ENCODE measurements at regions not wholly inside any gene's neighbourhood (a gene's known extent, or its start where the extent isn't known, plus 50 kb on each side); places are given as distances from the start of the nearest gene placed in this dataset.

GRCh38 chr6:113732384-113732966 lies 124.7 kb upstream of the MARCKS start:
- 17 to 58% (median 52%) methylated on average over 4 of the region's 4 CpGs for WGBS, 3 donors
- no peak for TF ChIP-seq POLR2A (IDR thresholded peaks at IDR 0.05)
- Histone ChIP-seq H3K4me3 (no peak overlapping the region), H3K9me3 (no peaks in the 10 kb centered on the region), H3K36me3 (no peaks in the 10 kb centered on the region), H3K4me1 (ENCODE audit: insufficient read depth) (no peaks in the 10 kb centered on the region), H3K27ac (no peak overlapping the region), H3K27me3 (no peaks in the 10 kb centered on the region)
- intact Hi-C loops (cut with DNase I): no loop called here
- peak in 3 of 5 donors; percentile 8 to 22 (median 12) for DNase-seq

GRCh38 chr6:113733381-113733780 lies 123.8 kb upstream of the MARCKS start:
- H3K27me3 ChIP-seq: no peaks in the 10 kb centered on the region
- intact Hi-C loops (cut with DNase I): no loop called here
- H3K36me3 ChIP-seq: no peaks in the 10 kb centered on the region
- no peaks in the 10 kb centered on the region for H3K4me1 ChIP-seq (ENCODE audit: insufficient read depth)
- no peak overlapping the region for H3K27ac ChIP-seq
- WGBS, 3 donors: 15 to 25% (median 23%) methylated on average over 3 of the region's 3 CpGs
- DNase-seq: no peak
- TF ChIP-seq POLR2A (IDR thresholded peaks at IDR 0.05): no peak
- TF ChIP-seq, protein P1, sequence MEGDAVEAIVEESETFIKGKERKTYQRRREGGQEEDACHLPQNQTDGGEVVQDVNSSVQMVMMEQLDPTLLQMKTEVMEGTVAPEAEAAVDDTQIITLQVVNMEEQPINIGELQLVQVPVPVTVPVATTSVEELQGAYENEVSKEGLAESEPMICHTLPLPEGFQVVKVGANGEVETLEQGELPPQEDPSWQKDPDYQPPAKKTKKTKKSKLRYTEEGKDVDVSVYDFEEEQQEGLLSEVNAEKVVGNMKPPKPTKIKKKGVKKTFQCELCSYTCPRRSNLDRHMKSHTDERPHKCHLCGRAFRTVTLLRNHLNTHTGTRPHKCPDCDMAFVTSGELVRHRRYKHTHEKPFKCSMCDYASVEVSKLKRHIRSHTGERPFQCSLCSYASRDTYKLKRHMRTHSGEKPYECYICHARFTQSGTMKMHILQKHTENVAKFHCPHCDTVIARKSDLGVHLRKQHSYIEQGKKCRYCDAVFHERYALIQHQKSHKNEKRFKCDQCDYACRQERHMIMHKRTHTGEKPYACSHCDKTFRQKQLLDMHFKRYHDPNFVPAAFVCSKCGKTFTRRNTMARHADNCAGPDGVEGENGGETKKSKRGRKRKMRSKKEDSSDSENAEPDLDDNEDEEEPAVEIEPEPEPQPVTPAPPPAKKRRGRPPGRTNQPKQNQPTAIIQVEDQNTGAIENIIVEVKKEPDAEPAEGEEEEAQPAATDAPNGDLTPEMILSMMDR (IDR thresholded peaks at IDR 0.05): no peak
- no peak for TF ChIP-seq EP300 (IDR thresholded peaks at IDR 0.05)
- no peak overlapping the region for H3K4me3 ChIP-seq
- no peaks in the 10 kb centered on the region for H3K9me3 ChIP-seq

DNA sequence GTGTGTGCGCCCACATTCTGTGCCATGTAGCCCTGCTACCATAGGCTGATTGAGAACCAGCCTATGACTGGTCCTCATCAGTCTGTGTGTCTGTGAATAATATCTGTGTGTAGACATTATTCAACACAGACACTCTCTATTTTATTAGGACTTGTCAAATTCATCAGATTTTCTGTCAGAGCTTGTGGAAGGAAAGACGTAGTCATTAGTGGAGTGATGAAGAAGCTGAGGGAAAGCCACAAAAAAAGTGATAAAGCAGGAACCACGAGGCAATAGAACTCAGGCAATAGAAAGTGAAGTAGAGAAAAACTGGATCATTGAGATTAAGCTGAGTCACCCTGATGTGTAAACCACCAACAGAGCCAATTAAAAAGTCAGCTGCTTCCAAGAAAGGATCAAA lies 122.2 kb upstream of the MARCKS start:
- Histone ChIP-seq H3K9me3 (no peaks in the 10 kb centered on the region), H3K4me1 (ENCODE audit: insufficient read depth) (no peaks in the 10 kb centered on the region), H3K36me3 (no peaks in the 10 kb centered on the region), H3K27me3 (no peaks in the 10 kb centered on the region), H3K27ac (no peak overlapping the region), H3K4me3 (no peak overlapping the region)
- TF ChIP-seq POLR2A (IDR thresholded peaks at IDR 0.05) (no peak), EP300 (IDR thresholded peaks at IDR 0.05) (no peak)
- TF ChIP-seq, protein P1 (IDR thresholded peaks at IDR 0.05): no peak
- 68 to 71% (median 70%) methylated on average over 3 of the region's 3 CpGs for WGBS, 3 donors
- intact Hi-C loops (cut with DNase I): no loop called here
- no peak for DNase-seq

DNA sequence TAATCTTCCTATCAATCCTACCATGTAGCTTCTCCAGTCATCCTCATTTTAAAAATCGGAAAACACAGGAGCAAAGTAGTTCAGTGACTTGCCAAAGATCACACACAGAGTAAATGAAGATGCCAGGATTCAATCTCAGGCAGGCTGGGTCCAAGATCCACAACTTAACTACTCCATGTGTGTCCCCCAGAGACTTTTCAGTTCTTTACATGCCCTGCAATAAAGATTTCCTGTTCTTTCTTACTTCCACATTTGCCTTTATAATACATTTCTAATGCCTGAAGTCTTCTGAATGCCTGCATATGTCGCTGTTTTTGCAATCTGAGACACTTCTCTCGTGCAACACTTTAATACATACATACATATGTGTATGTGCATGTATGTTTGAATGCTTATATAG lies 121.7 kb upstream of the MARCKS start:
- Histone ChIP-seq H3K4me1 (ENCODE audit: insufficient read depth) (no peaks in the 10 kb centered on the region), H3K9me3 (no peaks in the 10 kb centered on the region), H3K4me3 (no peak overlapping the region), H3K27me3 (no peaks in the 10 kb centered on the region), H3K36me3 (no peaks in the 10 kb centered on the region), H3K27ac (no peak overlapping the region)
- TF ChIP-seq EP300 (IDR thresholded peaks at IDR 0.05): no peak
- no peak for TF ChIP-seq POLR2A (IDR thresholded peaks at IDR 0.05)
- TF ChIP-seq, protein P1 (IDR thresholded peaks at IDR 0.05): no peak
- no peak for DNase-seq
- 76 to 90% (median 90%) methylated on average over 3 of the region's 3 CpGs for WGBS, 3 donors
- intact Hi-C loops (cut with DNase I): no loop called here

DNA sequence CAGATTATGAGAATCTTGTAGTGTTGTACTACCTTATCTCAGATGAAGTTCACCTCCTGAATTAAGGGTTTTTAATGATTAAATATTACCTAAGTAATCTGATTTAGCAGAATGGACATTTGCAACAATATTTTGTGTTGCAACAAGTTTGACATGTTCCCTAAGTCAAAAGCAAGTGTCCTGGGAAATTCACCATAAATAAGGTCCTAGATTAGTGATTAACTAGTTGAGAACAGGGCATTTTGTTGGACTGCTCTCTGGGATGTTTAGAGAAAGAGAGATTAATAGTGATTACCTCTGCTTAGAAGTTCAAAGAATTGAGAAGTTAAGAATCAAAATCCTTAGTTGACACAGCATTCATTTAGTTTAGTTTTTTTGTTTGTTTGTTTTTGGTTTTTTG lies 120.2 kb upstream of the MARCKS start:
- no peak overlapping the region for H3K4me3 ChIP-seq
- intact Hi-C loops (cut with DNase I): no loop called here
- H3K9me3 ChIP-seq: no peaks in the 10 kb centered on the region
- H3K27me3 ChIP-seq: no peaks in the 10 kb centered on the region
- DNase-seq: no peak
- no peaks in the 10 kb centered on the region for H3K4me1 ChIP-seq (ENCODE audit: insufficient read depth)
- H3K36me3 ChIP-seq: no peaks in the 10 kb centered on the region
- TF ChIP-seq EP300 (IDR thresholded peaks at IDR 0.05) (no peak), POLR2A (IDR thresholded peaks at IDR 0.05) (no peak)
- TF ChIP-seq, protein P1 (IDR thresholded peaks at IDR 0.05): no peak
- no peak overlapping the region for H3K27ac ChIP-seq

All from ovary (tissue), 7 donors.